HG03064 (cell line): ENCODE measurements at regions not wholly inside any gene's neighbourhood (a gene's known extent, or its start where the extent isn't known, plus 50 kb on each side); places are given as distances from the start of the nearest gene placed in this dataset.

Experiments used
- ATAC-seq: cut with Tn5 transposase; IDR thresholded peaks from one replicate; pipeline ENCODE4 v1.9.1; 2021; ENCODE audit warnings: low read depth; ENCODE audit not compliant: unreplicated experiment

- no peak for ATAC-seq
Measured at GRCh38 chr5:34525761-34526160, 130.4 kb upstream of the RAI14 start.

GRCh38 chr5:34526682-34527305, 129.3 kb upstream of the RAI14 start:
- no peak for ATAC-seq

- no peak for ATAC-seq
Measured at GRCh38 chr5:34529581-34530331, 126.4 kb upstream of the RAI14 start.

- ATAC-seq = no peak
Measured at GRCh38 chr5:34530637-34531036, 125.5 kb upstream of the RAI14 start.

GRCh38 chr5:34531751-34532360, 124.3 kb upstream of the RAI14 start:
- ATAC-seq = no peak

GRCh38 chr5:34533582-34534522, 122.3 kb upstream of the RAI14 start:
- peak; percentile 76 for ATAC-seq

- no peak for ATAC-seq
Measured at GRCh38 chr5:34534523-34535103, 121.5 kb upstream of the RAI14 start.

GRCh38 chr5:34535433-34535832, 120.7 kb upstream of the RAI14 start:
- no peak for ATAC-seq

GRCh38 chr5:34535944-34536623, 120.0 kb upstream of the RAI14 start:
- no peak for ATAC-seq

GRCh38 chr5:34536699-34537098, 119.4 kb upstream of the RAI14 start:
- ATAC-seq = no peak

- ATAC-seq = no peak
Measured at GRCh38 chr5:34538026-34538672, 118.0 kb upstream of the RAI14 start.

- ATAC-seq = no peak
Measured at GRCh38 chr5:34539183-34539582, 116.9 kb upstream of the RAI14 start.

GRCh38 chr5:34541067-34541466, 115.1 kb upstream of the RAI14 start:
- ATAC-seq = no peak

GRCh38 chr5:34542818-34543217, 113.3 kb upstream of the RAI14 start:
- ATAC-seq = no peak

- no peak for ATAC-seq
Measured at GRCh38 chr5:34543687-34544086, 112.4 kb upstream of the RAI14 start.

- ATAC-seq = no peak
Measured at GRCh38 chr5:34544403-34544802, 111.7 kb upstream of the RAI14 start.

GRCh38 chr5:34545164-34545563, 111.0 kb upstream of the RAI14 start:
- ATAC-seq = no peak

- no peak for ATAC-seq
Measured at GRCh38 chr5:34545626-34546025, 110.5 kb upstream of the RAI14 start.

GRCh38 chr5:34547300-34548085, 108.6 kb upstream of the RAI14 start:
- no peak for ATAC-seq
